ENCODE measurements at regions not wholly inside any gene's neighbourhood (a gene's known extent, or its start where the extent isn't known, plus 50 kb on each side); places are given as distances from the start of the nearest gene placed in this dataset.
"Not testable (repeated sequence)": the region's sequence is repeated elsewhere in the genome, so short reads cannot be mapped to it uniquely, and the experiment has no call there.

DNA sequence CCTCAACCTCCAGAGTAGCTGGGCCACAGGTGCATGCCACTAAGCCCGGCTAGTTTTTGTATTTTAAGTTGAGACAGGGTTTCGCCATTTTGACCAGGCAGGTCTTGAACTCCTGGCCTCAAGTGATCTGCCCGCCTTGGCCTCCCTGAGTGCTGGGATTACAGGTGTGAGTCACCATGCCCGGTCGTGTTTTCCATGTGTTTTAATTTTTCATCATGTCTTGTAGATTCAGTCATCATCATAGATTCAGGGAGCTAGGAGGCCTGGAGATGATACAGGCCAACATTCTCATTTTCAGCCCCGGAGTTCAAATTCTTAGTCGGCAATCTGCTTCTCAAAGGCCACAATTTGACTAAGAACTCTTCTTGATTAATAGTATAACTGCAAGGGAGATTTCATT lies 73.5 kb upstream of the GRAMD1B start:
- peaks cover 54% of the 10 kb centered on the region for H3K27me3 Mint-ChIP-seq (ENCODE audit: low read depth, poor library complexity)
- no peak overlapping the region for H3K27ac Mint-ChIP-seq
- no peak overlapping the region for H3K4me3 Mint-ChIP-seq
- peaks cover 19% of the 10 kb centered on the region for H3K4me1 Mint-ChIP-seq
- no peaks in the 10 kb centered on the region for H3K9me3 Mint-ChIP-seq
- DNase-seq = no peak
- no peaks in the 10 kb centered on the region for H3K36me3 Mint-ChIP-seq (ENCODE audit: low read depth)
- TF ChIP-seq, protein P1, sequence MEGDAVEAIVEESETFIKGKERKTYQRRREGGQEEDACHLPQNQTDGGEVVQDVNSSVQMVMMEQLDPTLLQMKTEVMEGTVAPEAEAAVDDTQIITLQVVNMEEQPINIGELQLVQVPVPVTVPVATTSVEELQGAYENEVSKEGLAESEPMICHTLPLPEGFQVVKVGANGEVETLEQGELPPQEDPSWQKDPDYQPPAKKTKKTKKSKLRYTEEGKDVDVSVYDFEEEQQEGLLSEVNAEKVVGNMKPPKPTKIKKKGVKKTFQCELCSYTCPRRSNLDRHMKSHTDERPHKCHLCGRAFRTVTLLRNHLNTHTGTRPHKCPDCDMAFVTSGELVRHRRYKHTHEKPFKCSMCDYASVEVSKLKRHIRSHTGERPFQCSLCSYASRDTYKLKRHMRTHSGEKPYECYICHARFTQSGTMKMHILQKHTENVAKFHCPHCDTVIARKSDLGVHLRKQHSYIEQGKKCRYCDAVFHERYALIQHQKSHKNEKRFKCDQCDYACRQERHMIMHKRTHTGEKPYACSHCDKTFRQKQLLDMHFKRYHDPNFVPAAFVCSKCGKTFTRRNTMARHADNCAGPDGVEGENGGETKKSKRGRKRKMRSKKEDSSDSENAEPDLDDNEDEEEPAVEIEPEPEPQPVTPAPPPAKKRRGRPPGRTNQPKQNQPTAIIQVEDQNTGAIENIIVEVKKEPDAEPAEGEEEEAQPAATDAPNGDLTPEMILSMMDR (IDR thresholded peaks at IDR 0.05) = no peak

DNA sequence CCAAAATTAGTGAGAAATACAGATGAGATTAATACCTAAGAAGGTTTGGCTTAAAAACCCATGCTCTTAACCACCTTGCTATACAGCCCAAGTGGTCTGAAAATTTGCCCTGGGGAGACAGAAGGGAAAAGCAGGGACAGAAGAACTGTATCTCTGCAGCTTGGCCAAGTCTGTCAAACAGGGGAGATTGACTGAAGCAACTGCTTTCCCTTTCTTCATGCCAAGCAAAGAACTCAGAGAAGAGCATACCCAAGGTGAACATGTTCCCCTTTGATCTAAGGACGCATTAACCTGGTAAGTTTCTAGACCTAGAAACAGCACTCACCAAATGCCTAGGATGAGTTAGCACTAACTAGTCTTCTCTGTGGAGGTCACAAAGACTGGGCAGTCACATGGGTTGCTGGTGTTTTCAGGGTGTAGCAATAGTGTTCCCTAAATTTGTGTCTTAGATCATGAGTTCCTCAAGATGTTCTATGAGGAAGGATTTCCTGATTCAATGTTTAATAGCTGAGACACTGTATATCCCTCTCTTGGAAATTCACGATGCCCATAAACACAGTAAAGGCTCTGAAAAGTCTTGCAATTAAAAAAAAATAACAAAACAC lies 75.6 kb upstream of the GRAMD1B start:
- H3K4me3 Mint-ChIP-seq = no peak overlapping the region
- peaks cover 33% of the 10 kb centered on the region for H3K27me3 Mint-ChIP-seq (ENCODE audit: low read depth, poor library complexity)
- no peak overlapping the region for H3K27ac Mint-ChIP-seq
- H3K4me1 Mint-ChIP-seq = peaks cover 30% of the 10 kb centered on the region
- no peaks in the 10 kb centered on the region for H3K9me3 Mint-ChIP-seq
- TF ChIP-seq, protein P1 (IDR thresholded peaks at IDR 0.05) = no peak
- no peaks in the 10 kb centered on the region for H3K36me3 Mint-ChIP-seq (ENCODE audit: low read depth)
- no peak for DNase-seq

DNA sequence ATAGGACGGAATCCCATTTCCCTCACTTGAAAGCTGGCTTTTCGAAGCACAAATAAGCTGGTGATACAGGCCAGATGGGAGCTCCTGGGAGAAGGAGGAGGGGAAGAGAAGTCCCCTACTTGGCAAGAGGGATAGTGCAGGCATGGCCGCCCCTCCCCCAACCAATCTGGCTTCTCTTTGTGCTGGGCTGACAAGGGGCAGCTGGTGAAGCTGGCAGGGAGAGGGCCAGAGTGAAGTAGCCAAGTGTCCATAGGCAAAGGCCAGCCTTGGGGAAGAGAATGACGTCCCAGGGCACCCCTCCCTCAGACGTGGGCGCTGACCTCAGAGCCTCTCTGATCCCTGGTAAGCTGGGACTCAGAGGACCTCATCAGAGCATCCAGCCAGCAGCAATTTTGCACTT lies 78.7 kb upstream of the GRAMD1B start:
- DNase-seq = peak; percentile 20
- no peak overlapping the region for H3K27ac Mint-ChIP-seq
- no peak overlapping the region for H3K4me3 Mint-ChIP-seq
- peaks cover 6% of the 10 kb centered on the region for H3K27me3 Mint-ChIP-seq (ENCODE audit: low read depth, poor library complexity)
- peaks cover 14% of the 10 kb centered on the region for H3K4me1 Mint-ChIP-seq
- no peaks in the 10 kb centered on the region for H3K36me3 Mint-ChIP-seq (ENCODE audit: low read depth)
- peaks cover 16% of the 10 kb centered on the region for H3K9me3 Mint-ChIP-seq
- TF ChIP-seq, protein P1 (IDR thresholded peaks at IDR 0.05) = no peak

DNA sequence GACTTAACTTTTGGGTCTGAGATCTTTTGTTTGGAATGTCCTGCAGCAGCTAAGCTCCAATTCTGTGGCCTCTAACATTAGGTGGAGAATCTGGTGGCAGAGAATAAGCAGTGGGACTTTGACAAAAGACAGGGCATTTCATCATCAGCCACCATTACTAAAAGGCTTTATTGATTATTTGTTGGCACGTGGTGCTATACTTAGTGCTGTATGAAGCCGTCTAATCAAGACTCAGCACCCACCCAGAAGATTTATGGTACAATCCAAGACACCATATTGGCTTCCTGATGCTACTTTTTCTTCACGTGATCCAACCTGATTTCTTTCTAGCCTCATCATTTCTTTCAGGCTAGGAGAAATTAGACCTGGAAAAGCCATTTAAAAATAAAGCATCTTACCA lies 80.7 kb upstream of the GRAMD1B start:
- Mint-ChIP-seq H3K27me3 (ENCODE audit: low read depth, poor library complexity) (peaks cover 6% of the 10 kb centered on the region), H3K36me3 (ENCODE audit: low read depth) (no peaks in the 10 kb centered on the region), H3K4me1 (peaks cover 33% of the 10 kb centered on the region)

DNA sequence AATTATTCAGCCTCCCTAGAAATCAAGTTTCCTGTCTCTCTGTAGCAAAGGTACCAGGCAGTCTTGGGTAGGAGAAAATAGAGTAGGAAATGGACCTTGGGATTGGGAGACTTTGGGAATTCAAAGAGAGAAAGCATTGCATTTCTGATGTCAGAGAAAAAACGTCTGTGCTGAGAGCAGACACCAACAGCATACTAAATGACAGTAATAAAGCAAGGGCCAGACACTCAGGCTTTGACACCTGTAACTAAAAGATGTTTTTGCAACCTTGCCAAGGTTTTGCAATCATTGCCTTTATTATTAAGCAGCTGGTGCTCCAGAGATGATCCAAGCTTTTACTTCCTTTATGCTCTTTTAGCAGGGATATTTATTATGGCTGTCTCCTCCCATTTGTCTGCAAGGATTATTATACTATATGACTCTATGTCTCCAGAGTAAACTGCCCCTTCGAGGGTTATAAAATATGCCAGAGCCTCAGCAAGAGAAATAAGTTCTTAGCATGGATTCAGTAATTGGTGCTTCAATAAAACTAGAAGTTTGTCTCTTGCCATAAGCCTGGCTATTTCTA lies 85.2 kb upstream of the GRAMD1B start:
- DNase-seq = no peak
- TF ChIP-seq, protein P1 (IDR thresholded peaks at IDR 0.05) = no peak
- H3K36me3 Mint-ChIP-seq (ENCODE audit: low read depth) = no peaks in the 10 kb centered on the region

More for the DNA sequence above, 80.7 kb upstream of the GRAMD1B start:
- Mint-ChIP-seq H3K27ac (no peak overlapping the region), H3K4me3 (no peak overlapping the region), H3K9me3 (peaks cover 16% of the 10 kb centered on the region)
- TF ChIP-seq, protein P1 (IDR thresholded peaks at IDR 0.05) = no peak
- no peak for DNase-seq

DNA sequence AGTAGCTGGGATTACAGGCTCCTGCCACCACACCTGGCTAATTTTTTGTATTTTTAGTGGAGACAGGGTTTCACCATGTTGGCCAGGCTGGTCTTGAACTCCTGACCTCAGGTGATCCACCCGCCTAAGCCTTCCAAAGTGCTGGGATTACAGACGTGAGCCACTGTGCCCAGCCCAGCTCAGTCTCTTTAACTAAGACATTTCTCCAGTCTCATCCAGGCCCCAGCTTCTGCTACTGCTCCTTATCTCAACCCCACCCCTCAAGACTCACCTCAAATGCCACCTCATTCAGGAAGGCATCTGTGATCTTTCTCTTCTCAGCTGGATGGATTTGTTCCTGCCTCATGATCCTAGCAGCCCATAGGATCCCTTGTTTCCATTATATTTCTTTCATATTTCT lies 85.9 kb upstream of the GRAMD1B start:
- Mint-ChIP-seq H3K4me1 (peaks cover 19% of the 10 kb centered on the region), H3K9me3 (peaks cover 22% of the 10 kb centered on the region), H3K27ac (peak overlapping the region; percentile 12)
- not testable (repeated sequence) for H3K4me3 Mint-ChIP-seq; H3K27me3 Mint-ChIP-seq (ENCODE audit: low read depth, poor library complexity); H3K36me3 Mint-ChIP-seq (ENCODE audit: low read depth); DNase-seq

More for the DNA sequence above, 85.2 kb upstream of the GRAMD1B start:
- H3K27me3 Mint-ChIP-seq (ENCODE audit: low read depth, poor library complexity) = peaks cover 2% of the 10 kb centered on the region
- no peak overlapping the region for H3K4me3 Mint-ChIP-seq
- peaks cover 22% of the 10 kb centered on the region for H3K9me3 Mint-ChIP-seq
- H3K27ac Mint-ChIP-seq = no peak overlapping the region
- H3K4me1 Mint-ChIP-seq = peaks cover 19% of the 10 kb centered on the region
